ENCODE measurements at regions not wholly inside any gene's neighbourhood (a gene's known extent, or its start where the extent isn't known, plus 50 kb on each side); places are given as distances from the start of the nearest gene placed in this dataset.

DNA sequence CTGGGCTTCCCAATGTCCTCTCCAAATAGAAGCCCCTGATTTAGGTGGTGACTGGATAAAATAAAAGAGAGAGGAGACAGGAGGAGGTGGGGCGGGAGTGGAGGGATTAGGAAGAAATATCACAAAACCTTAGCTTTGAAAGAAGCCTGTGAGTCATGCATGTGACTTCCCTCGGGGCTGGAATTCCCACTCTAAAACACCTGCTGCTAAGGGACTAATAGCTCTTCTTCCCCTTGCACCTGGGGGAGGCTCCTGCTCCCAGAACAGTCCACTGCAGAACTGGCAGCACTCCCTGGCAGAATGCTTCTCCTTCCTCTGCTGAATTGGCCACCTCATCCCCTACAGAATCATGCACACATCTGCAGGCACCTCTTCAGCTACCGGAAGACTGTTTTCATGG is 207.2 kb downstream of the ATG4C start:
- no peak for TF ChIP-seq CTCF (optimal IDR thresholded peaks at IDR 0.05 in 1 of 3, IDR thresholded peaks at IDR 0.05 in 1 of 3, conservative IDR thresholded peaks at IDR 0.05 in 1 of 3; ENCODE audit: extremely low read depth in 1 of 3, insufficient read depth in 2 of 3, low read length in 3 of 3)
- TF ChIP-seq EZH2 (IDR thresholded peaks at IDR 0.05; ENCODE audit: low read length): no peak

Measured in keratinocyte (primary cell).